Fibroblast of lung (primary cell): ENCODE measurements at regions not wholly inside any gene's neighbourhood (a gene's known extent, or its start where the extent isn't known, plus 50 kb on each side); places are given as distances from the start of the nearest gene placed in this dataset.

Experiments used
- DNase-seq, 2 donors: peaks; one replicate each; pipeline versions ENCODE4 v3.0.0 to v3.0.0-alpha.2; 2010; ENCODE audit warnings: low read depth in 2 of 2
- H2AFZ ChIP-seq: 2 replicates; pipeline ENCODE4 v1.5.1; 2012; ENCODE audit warnings: low read length, control low read depth, inconsistent platforms
- H3K27ac ChIP-seq: 2 replicates; pipeline ENCODE4 v1.5.1; 2011; ENCODE audit warnings: low read length, control low read depth; ENCODE audit not compliant: insufficient read depth
- H3K27me3 ChIP-seq: 2 replicates; pipeline ENCODE4 v1.5.1; 2011; ENCODE audit warnings: mild to moderate bottlenecking, low read length; ENCODE audit not compliant: control insufficient read depth, insufficient read depth
- H3K36me3 ChIP-seq: 2 replicates; pipeline ENCODE4 v1.5.1; 2011; ENCODE audit warnings: low read length; ENCODE audit not compliant: control insufficient read depth, insufficient read depth
- H3K4me1 ChIP-seq: 2 replicates; pipeline ENCODE4 v1.5.1; 2011; ENCODE audit warnings: low read length; ENCODE audit not compliant: control insufficient read depth, insufficient read depth; ENCODE audit errors: extremely low read depth
- H3K4me2 ChIP-seq: 2 replicates; pipeline ENCODE4 v1.5.1; 2011; ENCODE audit warnings: low read length, control low read depth; ENCODE audit not compliant: insufficient read depth; ENCODE audit errors: extremely low read depth
- H3K4me3 ChIP-seq, 4 experiments: fragments of 200-600 bp in 1 of 4; sonication (generic) in 1 of 4; replicated peaks in 1 of 4; 2 replicates each; pipeline ENCODE4 v1.5.1; 2011 to 2016; ENCODE audit warnings: low read length in 4 of 4, low read depth in 3 of 4, mild to moderate bottlenecking in 3 of 4, control low read depth in 2 of 4, inconsistent platforms in 1 of 4, mixed read lengths in 1 of 4; ENCODE audit not compliant: insufficient read depth in 1 of 4; ENCODE audit errors: control extremely low read depth in 1 of 4
- H3K79me2 ChIP-seq: 2 replicates; pipeline ENCODE4 v1.5.1; 2012; ENCODE audit warnings: mild to moderate bottlenecking, low read length, inconsistent platforms; ENCODE audit not compliant: control insufficient read depth, insufficient read depth
- H3K9ac ChIP-seq: 2 replicates; pipeline ENCODE4 v1.5.1; 2011; ENCODE audit warnings: mild to moderate bottlenecking, low read length, control low read depth; ENCODE audit not compliant: insufficient read depth
- H3K9me3 ChIP-seq: 2 replicates; pipeline ENCODE4 v1.5.1; 2012; ENCODE audit warnings: low read depth, low read length; ENCODE audit not compliant: control insufficient read depth, insufficient read depth
- H4K20me1 ChIP-seq: 2 replicates; pipeline ENCODE4 v1.5.1; 2011; ENCODE audit warnings: low read length; ENCODE audit not compliant: control insufficient read depth, insufficient read depth; ENCODE audit errors: extremely low read depth
- EZH2 ChIP-seq: IDR thresholded peaks from 2 replicates; pipeline ENCODE4 v1.5.1; 2012; ENCODE audit warnings: low read length, control low read depth, mild to moderate bottlenecking; ENCODE audit errors: missing control alignments
- TF ChIP-seq, protein P1 (sequence below), 2 donors: IDR thresholded peaks in 1 of 2; conservative IDR thresholded peaks in 1 of 2; 1 replicate in 1 of 2; 2 replicates in 1 of 2; pipeline ENCODE4 v1.5.1; 2011 to 2012; ENCODE audit warnings: low read length in 2 of 2, control low read depth in 1 of 2, inconsistent platforms in 1 of 2, low read depth in 1 of 2, mild to moderate bottlenecking in 1 of 2

DNA sequence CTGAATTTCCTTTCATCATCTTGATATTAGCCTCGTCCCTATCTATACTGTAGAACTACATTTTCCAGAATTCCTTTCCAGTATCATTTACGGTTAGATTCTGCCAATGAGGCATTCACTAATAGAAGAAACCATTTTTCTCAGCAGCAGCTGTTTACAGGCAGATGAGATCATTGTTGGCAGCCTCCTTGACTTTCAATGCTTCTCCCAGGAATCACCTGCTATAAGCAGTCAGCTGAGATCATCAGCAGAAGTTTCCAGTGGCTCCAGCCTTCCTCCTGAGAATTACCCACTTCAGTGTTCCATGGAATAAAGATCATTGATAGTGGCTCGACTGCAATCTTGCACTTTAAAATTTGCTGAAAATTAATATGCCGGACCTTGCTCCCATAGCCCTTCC, 157.3 kb upstream of the TET2 start:
- Histone ChIP-seq H3K4me3 (no peak overlapping the region), H3K27me3 (no peaks in the 10 kb centered on the region), H2AFZ (no peak overlapping the region), H3K4me1 (no peaks in the 10 kb centered on the region), H3K9ac (no peak overlapping the region), H3K9me3 (no peaks in the 10 kb centered on the region), H3K27ac (no peak overlapping the region), H3K36me3 (no peaks in the 10 kb centered on the region), H3K79me2 (no peaks in the 10 kb centered on the region), H4K20me1 (no peaks in the 10 kb centered on the region), H3K4me2 (no peak overlapping the region)
- DNase-seq: peak; percentile 33 to 79
- TF ChIP-seq, protein P1, sequence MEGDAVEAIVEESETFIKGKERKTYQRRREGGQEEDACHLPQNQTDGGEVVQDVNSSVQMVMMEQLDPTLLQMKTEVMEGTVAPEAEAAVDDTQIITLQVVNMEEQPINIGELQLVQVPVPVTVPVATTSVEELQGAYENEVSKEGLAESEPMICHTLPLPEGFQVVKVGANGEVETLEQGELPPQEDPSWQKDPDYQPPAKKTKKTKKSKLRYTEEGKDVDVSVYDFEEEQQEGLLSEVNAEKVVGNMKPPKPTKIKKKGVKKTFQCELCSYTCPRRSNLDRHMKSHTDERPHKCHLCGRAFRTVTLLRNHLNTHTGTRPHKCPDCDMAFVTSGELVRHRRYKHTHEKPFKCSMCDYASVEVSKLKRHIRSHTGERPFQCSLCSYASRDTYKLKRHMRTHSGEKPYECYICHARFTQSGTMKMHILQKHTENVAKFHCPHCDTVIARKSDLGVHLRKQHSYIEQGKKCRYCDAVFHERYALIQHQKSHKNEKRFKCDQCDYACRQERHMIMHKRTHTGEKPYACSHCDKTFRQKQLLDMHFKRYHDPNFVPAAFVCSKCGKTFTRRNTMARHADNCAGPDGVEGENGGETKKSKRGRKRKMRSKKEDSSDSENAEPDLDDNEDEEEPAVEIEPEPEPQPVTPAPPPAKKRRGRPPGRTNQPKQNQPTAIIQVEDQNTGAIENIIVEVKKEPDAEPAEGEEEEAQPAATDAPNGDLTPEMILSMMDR (conservative IDR thresholded peaks at IDR 0.05 in 1 of 2, IDR thresholded peaks at IDR 0.05 in 1 of 2; ENCODE audit: low read depth in 1 of 2, low read length in 2 of 2): no peak
- no peak for TF ChIP-seq EZH2

DNA sequence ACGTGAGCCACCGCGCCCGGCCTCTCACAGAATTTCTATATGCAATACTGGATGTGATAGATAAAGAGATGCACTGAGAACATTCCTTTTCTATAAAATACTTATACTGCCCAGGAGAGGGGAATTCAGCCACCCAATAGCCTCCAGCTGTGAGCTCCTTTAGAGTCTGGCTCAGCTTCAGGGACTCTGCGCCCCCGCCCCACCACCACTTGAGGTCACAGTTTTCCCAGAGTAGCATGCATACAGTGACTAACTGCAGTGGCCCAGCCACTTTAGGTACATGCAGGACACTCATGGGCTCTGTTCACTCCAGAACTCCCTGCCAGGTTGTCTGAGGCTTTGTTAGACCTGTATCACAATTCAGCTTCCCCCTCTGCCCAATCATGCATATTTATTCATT, 144.4 kb upstream of the TET2 start:
- no peaks in the 10 kb centered on the region for H4K20me1 ChIP-seq
- no peak overlapping the region for H3K9ac ChIP-seq
- no peaks in the 10 kb centered on the region for H3K9me3 ChIP-seq
- H2AFZ ChIP-seq: no peak overlapping the region
- H3K4me3 ChIP-seq: no peak overlapping the region
- H3K4me2 ChIP-seq: no peak overlapping the region
- TF ChIP-seq, protein P1 (conservative IDR thresholded peaks at IDR 0.05 in 1 of 2, IDR thresholded peaks at IDR 0.05 in 1 of 2; ENCODE audit: low read depth in 1 of 2, low read length in 2 of 2): no peak
- TF ChIP-seq EZH2: no peak
- no peaks in the 10 kb centered on the region for H3K79me2 ChIP-seq
- H3K4me1 ChIP-seq: no peaks in the 10 kb centered on the region
- no peaks in the 10 kb centered on the region for H3K36me3 ChIP-seq
- H3K27me3 ChIP-seq: no peaks in the 10 kb centered on the region
- H3K27ac ChIP-seq: no peak overlapping the region
- DNase-seq: no peak

- no peaks in the 10 kb centered on the region for H3K4me1 ChIP-seq
- no peak for DNase-seq
- H3K36me3 ChIP-seq: no peaks in the 10 kb centered on the region
- no peaks in the 10 kb centered on the region for H3K79me2 ChIP-seq
- no peak overlapping the region for H3K9ac ChIP-seq
- no peaks in the 10 kb centered on the region for H3K9me3 ChIP-seq
- no peak for TF ChIP-seq EZH2
- TF ChIP-seq, protein P1 (conservative IDR thresholded peaks at IDR 0.05 in 1 of 2, IDR thresholded peaks at IDR 0.05 in 1 of 2; ENCODE audit: low read depth in 1 of 2, low read length in 2 of 2): no peak
- no peak overlapping the region for H2AFZ ChIP-seq
- H3K27ac ChIP-seq: no peak overlapping the region
- no peak overlapping the region for H3K4me2 ChIP-seq
- no peaks in the 10 kb centered on the region for H4K20me1 ChIP-seq
- no peak overlapping the region for H3K4me3 ChIP-seq
- no peaks in the 10 kb centered on the region for H3K27me3 ChIP-seq
These were observed 132.4 kb upstream of the TET2 start for GRCh38 chr4:105014234-105014633.
